ENCODE measurements at regions not wholly inside any gene's neighbourhood (a gene's known extent, or its start where the extent isn't known, plus 50 kb on each side); places are given as distances from the start of the nearest gene placed in this dataset.

- TF ChIP-seq CTCF (IDR thresholded peaks at IDR 0.05) = no peak
- no peak for TF ChIP-seq POLR2A (IDR thresholded peaks at IDR 0.05)
Observed at GRCh38 chr2:38474715-38475566, 97.9 kb upstream of the ATL2 start.

Data from thyroid gland (tissue), 4 donors.